Fibroblast of lung (primary cell): ENCODE measurements at regions not wholly inside any gene's neighbourhood (a gene's known extent, or its start where the extent isn't known, plus 50 kb on each side); places are given as distances from the start of the nearest gene placed in this dataset.

ENCODE experiments used
- DNase-seq, 2 donors: peaks; one replicate each; pipeline versions ENCODE4 v3.0.0 to v3.0.0-alpha.2; 2010; ENCODE audit warnings: low read depth in 2 of 2
- H2AFZ ChIP-seq: 2 replicates; pipeline ENCODE4 v1.5.1; 2012; ENCODE audit warnings: low read length, control low read depth, inconsistent platforms
- H3K27ac ChIP-seq: 2 replicates; pipeline ENCODE4 v1.5.1; 2011; ENCODE audit warnings: low read length, control low read depth; ENCODE audit not compliant: insufficient read depth
- H3K27me3 ChIP-seq: 2 replicates; pipeline ENCODE4 v1.5.1; 2011; ENCODE audit warnings: mild to moderate bottlenecking, low read length; ENCODE audit not compliant: control insufficient read depth, insufficient read depth
- H3K36me3 ChIP-seq: 2 replicates; pipeline ENCODE4 v1.5.1; 2011; ENCODE audit warnings: low read length; ENCODE audit not compliant: control insufficient read depth, insufficient read depth
- H3K4me1 ChIP-seq: 2 replicates; pipeline ENCODE4 v1.5.1; 2011; ENCODE audit warnings: low read length; ENCODE audit not compliant: control insufficient read depth, insufficient read depth; ENCODE audit errors: extremely low read depth
- H3K4me2 ChIP-seq: 2 replicates; pipeline ENCODE4 v1.5.1; 2011; ENCODE audit warnings: low read length, control low read depth; ENCODE audit not compliant: insufficient read depth; ENCODE audit errors: extremely low read depth
- H3K4me3 ChIP-seq, 4 experiments: fragments of 200-600 bp in 1 of 4; sonication (generic) in 1 of 4; replicated peaks in 1 of 4; 2 replicates each; pipeline ENCODE4 v1.5.1; 2011 to 2016; ENCODE audit warnings: low read length in 4 of 4, low read depth in 3 of 4, mild to moderate bottlenecking in 3 of 4, control low read depth in 2 of 4, inconsistent platforms in 1 of 4, mixed read lengths in 1 of 4; ENCODE audit not compliant: insufficient read depth in 1 of 4; ENCODE audit errors: control extremely low read depth in 1 of 4
- H3K79me2 ChIP-seq: 2 replicates; pipeline ENCODE4 v1.5.1; 2012; ENCODE audit warnings: mild to moderate bottlenecking, low read length, inconsistent platforms; ENCODE audit not compliant: control insufficient read depth, insufficient read depth
- H3K9ac ChIP-seq: 2 replicates; pipeline ENCODE4 v1.5.1; 2011; ENCODE audit warnings: mild to moderate bottlenecking, low read length, control low read depth; ENCODE audit not compliant: insufficient read depth
- H3K9me3 ChIP-seq: 2 replicates; pipeline ENCODE4 v1.5.1; 2012; ENCODE audit warnings: low read depth, low read length; ENCODE audit not compliant: control insufficient read depth, insufficient read depth
- H4K20me1 ChIP-seq: 2 replicates; pipeline ENCODE4 v1.5.1; 2011; ENCODE audit warnings: low read length; ENCODE audit not compliant: control insufficient read depth, insufficient read depth; ENCODE audit errors: extremely low read depth
- EZH2 ChIP-seq: IDR thresholded peaks from 2 replicates; pipeline ENCODE4 v1.5.1; 2012; ENCODE audit warnings: low read length, control low read depth, mild to moderate bottlenecking; ENCODE audit errors: missing control alignments
- TF ChIP-seq, protein P1 (sequence below), 2 donors: IDR thresholded peaks in 1 of 2; conservative IDR thresholded peaks in 1 of 2; 1 replicate in 1 of 2; 2 replicates in 1 of 2; pipeline ENCODE4 v1.5.1; 2011 to 2012; ENCODE audit warnings: low read length in 2 of 2, control low read depth in 1 of 2, inconsistent platforms in 1 of 2, low read depth in 1 of 2, mild to moderate bottlenecking in 1 of 2

- Histone ChIP-seq H3K27me3 (no peaks in the 10 kb centered on the region), H4K20me1 (no peaks in the 10 kb centered on the region), H3K4me2 (no peak overlapping the region), H2AFZ (no peak overlapping the region), H3K79me2 (no peaks in the 10 kb centered on the region), H3K9ac (no peak overlapping the region), H3K9me3 (no peaks in the 10 kb centered on the region), H3K36me3 (no peaks in the 10 kb centered on the region), H3K27ac (no peak overlapping the region), H3K4me3 (no peak overlapping the region), H3K4me1 (no peaks in the 10 kb centered on the region)
- no peak for TF ChIP-seq EZH2
- TF ChIP-seq, protein P1, sequence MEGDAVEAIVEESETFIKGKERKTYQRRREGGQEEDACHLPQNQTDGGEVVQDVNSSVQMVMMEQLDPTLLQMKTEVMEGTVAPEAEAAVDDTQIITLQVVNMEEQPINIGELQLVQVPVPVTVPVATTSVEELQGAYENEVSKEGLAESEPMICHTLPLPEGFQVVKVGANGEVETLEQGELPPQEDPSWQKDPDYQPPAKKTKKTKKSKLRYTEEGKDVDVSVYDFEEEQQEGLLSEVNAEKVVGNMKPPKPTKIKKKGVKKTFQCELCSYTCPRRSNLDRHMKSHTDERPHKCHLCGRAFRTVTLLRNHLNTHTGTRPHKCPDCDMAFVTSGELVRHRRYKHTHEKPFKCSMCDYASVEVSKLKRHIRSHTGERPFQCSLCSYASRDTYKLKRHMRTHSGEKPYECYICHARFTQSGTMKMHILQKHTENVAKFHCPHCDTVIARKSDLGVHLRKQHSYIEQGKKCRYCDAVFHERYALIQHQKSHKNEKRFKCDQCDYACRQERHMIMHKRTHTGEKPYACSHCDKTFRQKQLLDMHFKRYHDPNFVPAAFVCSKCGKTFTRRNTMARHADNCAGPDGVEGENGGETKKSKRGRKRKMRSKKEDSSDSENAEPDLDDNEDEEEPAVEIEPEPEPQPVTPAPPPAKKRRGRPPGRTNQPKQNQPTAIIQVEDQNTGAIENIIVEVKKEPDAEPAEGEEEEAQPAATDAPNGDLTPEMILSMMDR (conservative IDR thresholded peaks at IDR 0.05 in 1 of 2, IDR thresholded peaks at IDR 0.05 in 1 of 2; ENCODE audit: low read depth in 1 of 2, low read length in 2 of 2), result no peak
- DNase-seq, result no peak
Measured at GRCh38 chr20:57930351-57930750, 220.5 kb upstream of the PMEPA1 start.

GRCh38 chr20:57928181-57928967 lies 218.6 kb upstream of the PMEPA1 start:
- peak in 1 of 2 donors; percentile 68 for DNase-seq
- TF ChIP-seq, protein P1 (conservative IDR thresholded peaks at IDR 0.05 in 1 of 2, IDR thresholded peaks at IDR 0.05 in 1 of 2; ENCODE audit: low read depth in 1 of 2, low read length in 2 of 2), result no peak
- TF ChIP-seq EZH2, result no peak
- Histone ChIP-seq H3K27ac (no peak overlapping the region), H2AFZ (no peak overlapping the region), H3K27me3 (no peaks in the 10 kb centered on the region), H3K4me1 (no peaks in the 10 kb centered on the region), H3K79me2 (no peaks in the 10 kb centered on the region), H3K36me3 (no peaks in the 10 kb centered on the region), H3K4me2 (no peak overlapping the region), H3K9ac (no peak overlapping the region), H3K9me3 (no peaks in the 10 kb centered on the region), H4K20me1 (no peaks in the 10 kb centered on the region), H3K4me3 (no peak overlapping the region)

DNA sequence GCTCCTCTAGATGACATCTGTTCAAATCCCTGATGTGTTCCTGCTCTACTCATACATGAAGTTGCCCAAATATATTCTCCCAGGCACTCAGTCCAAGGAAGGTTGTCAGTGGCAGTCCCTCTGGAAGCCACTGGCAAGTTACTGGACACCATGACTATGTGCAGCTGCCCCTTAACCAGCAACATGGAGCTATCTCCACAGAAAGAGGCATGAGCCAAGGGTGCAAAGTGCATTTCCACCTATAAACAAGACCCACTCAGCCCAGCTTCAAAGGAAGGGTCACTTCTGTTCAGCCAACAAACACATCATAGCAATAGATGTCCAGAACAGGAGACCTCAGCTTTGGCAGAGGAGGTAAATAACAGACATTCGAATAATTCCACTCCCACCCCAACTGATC lies 217.6 kb upstream of the PMEPA1 start:
- no peak for DNase-seq
- Histone ChIP-seq H3K27me3 (no peaks in the 10 kb centered on the region), H3K4me3 (no peak overlapping the region), H3K9me3 (no peaks in the 10 kb centered on the region), H3K27ac (no peak overlapping the region), H2AFZ (no peak overlapping the region), H3K9ac (no peak overlapping the region), H3K4me1 (no peaks in the 10 kb centered on the region), H3K79me2 (no peaks in the 10 kb centered on the region), H4K20me1 (no peaks in the 10 kb centered on the region), H3K36me3 (no peaks in the 10 kb centered on the region), H3K4me2 (no peak overlapping the region)
- TF ChIP-seq, protein P1 (conservative IDR thresholded peaks at IDR 0.05 in 1 of 2, IDR thresholded peaks at IDR 0.05 in 1 of 2; ENCODE audit: low read depth in 1 of 2, low read length in 2 of 2), result no peak
- TF ChIP-seq EZH2, result no peak
